ENCODE measurements at regions not wholly inside any gene's neighbourhood (a gene's known extent, or its start where the extent isn't known, plus 50 kb on each side); places are given as distances from the start of the nearest gene placed in this dataset.

DNA sequence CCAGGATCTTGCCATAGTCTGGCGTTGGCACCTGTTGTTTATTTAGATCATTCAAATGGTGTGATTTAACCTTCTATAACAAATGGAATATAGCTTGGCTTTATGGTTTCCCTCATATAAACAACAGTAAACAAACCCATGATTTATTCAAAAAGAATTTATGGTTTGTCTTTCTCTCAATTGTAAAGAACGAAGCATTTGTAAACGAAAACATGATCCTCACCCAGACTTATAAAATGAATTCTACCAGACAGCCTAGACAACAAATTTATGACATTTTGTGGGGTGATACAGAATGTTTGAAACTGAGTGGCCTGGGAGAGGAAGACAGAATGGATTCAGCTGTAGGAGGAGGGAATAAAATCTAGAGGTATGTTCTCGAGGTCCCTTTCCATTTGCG lies 66.1 kb upstream of the PTGFR start:
- Histone ChIP-seq H3K4me3 (no peak overlapping the region), H3K27ac (no peak overlapping the region), H3K36me3 (ENCODE audit: low read depth, missing control alignments) (no peaks in the 10 kb centered on the region), H3K9me3 (no peaks in the 10 kb centered on the region), H3K4me1 (no peaks in the 10 kb centered on the region), H3K27me3 (no peaks in the 10 kb centered on the region)
- WGBS, 2 donors: 87% methylated on average over 5 of the region's 5 CpGs
- no peak for DNase-seq
- intact Hi-C loops (cut with DNase I; ENCODE audit: low total_unique reads): no loop called here
- TF ChIP-seq, protein P1, sequence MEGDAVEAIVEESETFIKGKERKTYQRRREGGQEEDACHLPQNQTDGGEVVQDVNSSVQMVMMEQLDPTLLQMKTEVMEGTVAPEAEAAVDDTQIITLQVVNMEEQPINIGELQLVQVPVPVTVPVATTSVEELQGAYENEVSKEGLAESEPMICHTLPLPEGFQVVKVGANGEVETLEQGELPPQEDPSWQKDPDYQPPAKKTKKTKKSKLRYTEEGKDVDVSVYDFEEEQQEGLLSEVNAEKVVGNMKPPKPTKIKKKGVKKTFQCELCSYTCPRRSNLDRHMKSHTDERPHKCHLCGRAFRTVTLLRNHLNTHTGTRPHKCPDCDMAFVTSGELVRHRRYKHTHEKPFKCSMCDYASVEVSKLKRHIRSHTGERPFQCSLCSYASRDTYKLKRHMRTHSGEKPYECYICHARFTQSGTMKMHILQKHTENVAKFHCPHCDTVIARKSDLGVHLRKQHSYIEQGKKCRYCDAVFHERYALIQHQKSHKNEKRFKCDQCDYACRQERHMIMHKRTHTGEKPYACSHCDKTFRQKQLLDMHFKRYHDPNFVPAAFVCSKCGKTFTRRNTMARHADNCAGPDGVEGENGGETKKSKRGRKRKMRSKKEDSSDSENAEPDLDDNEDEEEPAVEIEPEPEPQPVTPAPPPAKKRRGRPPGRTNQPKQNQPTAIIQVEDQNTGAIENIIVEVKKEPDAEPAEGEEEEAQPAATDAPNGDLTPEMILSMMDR (IDR thresholded peaks at IDR 0.05): no peak
- TF ChIP-seq POLR2A (IDR thresholded peaks at IDR 0.05): no peak

- 56 to 63% methylated on average over 4 of the region's 4 CpGs for WGBS, 2 donors
- no peaks in the 10 kb centered on the region for H3K27me3 ChIP-seq
- H3K36me3 ChIP-seq (ENCODE audit: low read depth, missing control alignments): no peaks in the 10 kb centered on the region
- no peak for DNase-seq
- no peak overlapping the region for H3K4me3 ChIP-seq
- no peak overlapping the region for H3K27ac ChIP-seq
- H3K9me3 ChIP-seq: no peaks in the 10 kb centered on the region
- no peak for TF ChIP-seq POLR2A (IDR thresholded peaks at IDR 0.05)
- TF ChIP-seq, protein P1 (IDR thresholded peaks at IDR 0.05): no peak
- H3K4me1 ChIP-seq: no peaks in the 10 kb centered on the region
- intact Hi-C loops (cut with DNase I; ENCODE audit: low total_unique reads): no loop called here
These were observed 64.4 kb upstream of the PTGFR start for GRCh38 chr1:78426408-78426807.

DNA sequence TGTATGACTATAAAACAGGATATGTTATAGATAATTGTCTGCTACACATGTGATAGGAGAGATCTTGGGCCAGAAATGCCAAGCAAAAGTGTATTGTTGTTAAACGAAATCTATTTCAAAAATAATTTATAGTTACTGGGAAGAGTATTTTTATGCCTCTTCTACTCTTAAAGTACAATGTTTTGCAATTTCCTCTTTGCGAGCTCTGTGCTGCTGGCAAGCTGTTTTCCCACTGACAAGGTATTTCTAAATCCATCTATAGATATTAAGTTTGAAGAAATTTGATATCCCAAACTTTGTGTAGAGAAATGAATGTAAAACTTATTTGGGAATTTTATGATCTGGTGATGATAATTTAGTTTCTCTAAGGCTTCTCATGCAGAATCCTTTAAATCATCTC lies 63.3 kb upstream of the PTGFR start:
- Histone ChIP-seq H3K4me1 (no peaks in the 10 kb centered on the region), H3K27ac (no peak overlapping the region), H3K9me3 (no peaks in the 10 kb centered on the region), H3K4me3 (no peak overlapping the region), H3K27me3 (no peaks in the 10 kb centered on the region), H3K36me3 (ENCODE audit: low read depth, missing control alignments) (no peaks in the 10 kb centered on the region)
- intact Hi-C loops (cut with DNase I; ENCODE audit: low total_unique reads): no loop called here
- no peak for TF ChIP-seq POLR2A (IDR thresholded peaks at IDR 0.05)
- TF ChIP-seq, protein P1 (IDR thresholded peaks at IDR 0.05): no peak
- 44 to 55% methylated on average over 2 of the region's 2 CpGs for WGBS, 2 donors
- no peak for DNase-seq

DNA sequence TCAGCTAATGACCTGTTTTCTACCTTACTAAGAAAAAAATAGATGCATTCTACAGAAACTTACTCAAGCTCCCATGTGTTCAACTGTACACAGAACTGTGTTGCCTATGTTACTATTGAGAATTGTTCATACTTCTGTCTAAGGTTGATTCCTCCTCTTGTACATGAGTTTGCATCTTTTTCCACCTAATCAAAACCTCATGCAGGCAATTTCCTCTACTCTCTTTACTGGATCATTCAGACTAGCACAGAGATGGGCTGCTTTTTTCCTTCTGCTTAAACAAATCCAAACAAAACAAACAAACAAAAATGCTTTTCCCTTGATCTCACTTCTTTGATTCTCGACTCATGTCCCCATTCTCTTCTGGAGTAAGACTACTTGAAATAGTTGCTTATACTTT lies 58.8 kb upstream of the PTGFR start:
- H3K4me1 ChIP-seq: no peaks in the 10 kb centered on the region
- no peak overlapping the region for H3K4me3 ChIP-seq
- TF ChIP-seq, protein P1 (IDR thresholded peaks at IDR 0.05): no peak
- TF ChIP-seq POLR2A (IDR thresholded peaks at IDR 0.05): no peak
- no peak overlapping the region for H3K27ac ChIP-seq
- WGBS, 2 donors: 76 to 80% methylated on average over 1 of the region's 1 CpG
- no peaks in the 10 kb centered on the region for H3K27me3 ChIP-seq
- intact Hi-C loops (cut with DNase I; ENCODE audit: low total_unique reads): no loop called here
- H3K9me3 ChIP-seq: no peaks in the 10 kb centered on the region
- DNase-seq: no peak
- H3K36me3 ChIP-seq (ENCODE audit: low read depth, missing control alignments): no peaks in the 10 kb centered on the region

DNA sequence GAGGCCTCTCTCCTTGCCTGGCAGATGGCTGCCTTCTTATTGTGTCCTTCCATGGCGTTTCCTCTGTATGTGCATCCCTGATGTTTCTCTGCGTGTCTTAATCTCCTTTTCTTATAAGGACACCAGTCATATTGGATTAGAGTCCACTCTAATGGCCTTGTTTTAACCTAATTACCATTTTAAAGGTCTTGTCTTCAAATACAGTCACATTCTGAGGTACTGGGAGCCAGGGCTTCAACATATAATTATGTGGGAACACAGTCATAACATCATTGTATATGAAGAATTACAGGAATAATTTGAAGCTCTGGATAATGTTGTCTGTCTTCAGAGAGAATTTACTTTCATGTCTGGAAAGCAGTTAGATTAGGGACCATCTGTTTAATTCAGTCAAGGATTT lies 56.4 kb upstream of the PTGFR start:
- Histone ChIP-seq H3K9me3 (no peaks in the 10 kb centered on the region), H3K27ac (no peak overlapping the region), H3K4me3 (no peak overlapping the region), H3K27me3 (no peaks in the 10 kb centered on the region), H3K36me3 (ENCODE audit: low read depth, missing control alignments) (no peaks in the 10 kb centered on the region), H3K4me1 (no peaks in the 10 kb centered on the region)
- TF ChIP-seq POLR2A (IDR thresholded peaks at IDR 0.05): no peak
- TF ChIP-seq, protein P1 (IDR thresholded peaks at IDR 0.05): no peak
- intact Hi-C loops (cut with DNase I; ENCODE audit: low total_unique reads): no loop called here
- 73 to 87% methylated on average over 2 of the region's 2 CpGs for WGBS, 2 donors
- DNase-seq: no peak

All from testis (tissue), 2 donors.